HEK293T (cell line): ENCODE measurements at regions not wholly inside any gene's neighbourhood (a gene's known extent, or its start where the extent isn't known, plus 50 kb on each side); places are given as distances from the start of the nearest gene placed in this dataset.

ENCODE experiments used
- CTCF ChIA-PET: fragments of 350-600 bp; formaldehyde crosslinking; extraction: SDS; loops from one replicate; lab custom pipeline; 2021; ENCODE audit warnings: antibody characterized with exemption, inconsistent platforms; lab: Yijun Ruan, JAX
- POLR2A ChIA-PET: fragments of 350-600 bp; formaldehyde crosslinking; extraction: SDS; loops from one replicate; lab custom pipeline; 2020; ENCODE audit warnings: antibody characterized with exemption, inconsistent platforms; lab: Yijun Ruan, JAX
- DNase-seq: peaks from one replicate; pipeline ENCODE4 v3.0.0; 2012; ENCODE audit warnings: mixed read lengths; ENCODE audit errors: extremely low spot score
- ARNT ChIP-seq: fragments of 450-650 bp; IDR thresholded peaks from 2 replicates; pipeline ENCODE4 v1.6.1; 2017; ENCODE audit warnings: mild to moderate bottlenecking
- BHLHE40 ChIP-seq: fragments of 450-650 bp; IDR thresholded peaks from 2 replicates; pipeline ENCODE4 v1.6.1; 2016; ENCODE audit warnings: mild to moderate bottlenecking, moderate library complexity, borderline replicate concordance
- CTBP1 ChIP-seq: fragments of 450-650 bp; IDR thresholded peaks from 2 replicates; pipeline ENCODE4 v1.6.1; 2016; ENCODE audit warnings: borderline replicate concordance
- ELF4 ChIP-seq: fragments of 450-650 bp; IDR thresholded peaks from 2 replicates; pipeline ENCODE4 v1.6.1; 2017; ENCODE audit warnings: antibody characterized with exemption
- FOXA1 ChIP-seq: fragments of 450-650 bp; IDR thresholded peaks from 2 replicates; pipeline ENCODE4 v1.6.1; 2016; ENCODE audit warnings: mild to moderate bottlenecking
- FOXK2 ChIP-seq: fragments of 450-650 bp; IDR thresholded peaks from 2 replicates; pipeline ENCODE4 v1.6.1; 2016; ENCODE audit warnings: mild to moderate bottlenecking
- FOXM1 ChIP-seq: fragments of 450-650 bp; IDR thresholded peaks from 2 replicates; pipeline ENCODE4 v1.6.1; 2017; ENCODE audit warnings: mild to moderate bottlenecking, borderline replicate concordance
- HDGF ChIP-seq: fragments of 450-650 bp; IDR thresholded peaks from 2 replicates; pipeline ENCODE4 v1.6.1; 2017; ENCODE audit warnings: antibody characterized with exemption, borderline replicate concordance
- L3MBTL2 ChIP-seq: fragments of 450-650 bp; conservative IDR thresholded peaks from 2 replicates; pipeline ENCODE4 v1.6.1; 2016; ENCODE audit warnings: mild to moderate bottlenecking
- LEF1 ChIP-seq: fragments of 450-650 bp; IDR thresholded peaks from 2 replicates; pipeline ENCODE4 v1.6.1; 2017; ENCODE audit warnings: mild to moderate bottlenecking, borderline replicate concordance
- NFRKB ChIP-seq: fragments of 450-650 bp; IDR thresholded peaks from 2 replicates; pipeline ENCODE4 v1.6.1; 2016; ENCODE audit warnings: mild to moderate bottlenecking, moderate library complexity
- SP1 ChIP-seq: fragments of 450-650 bp; IDR thresholded peaks from 2 replicates; pipeline ENCODE4 v1.6.1; 2017
- SUZ12 ChIP-seq: fragments of 450-650 bp; IDR thresholded peaks from 2 replicates; pipeline ENCODE4 v1.6.1; 2016; ENCODE audit warnings: mild to moderate bottlenecking
- TARDBP ChIP-seq: fragments of 450-650 bp; IDR thresholded peaks from 2 replicates; pipeline ENCODE4 v1.6.1; 2016
- ZNF384 ChIP-seq: fragments of 450-650 bp; IDR thresholded peaks from 2 replicates; pipeline ENCODE4 v1.6.1; 2016
- TF ChIP-seq, protein P1 (sequence below): fragments of 450-650 bp; IDR thresholded peaks from 2 replicates; pipeline ENCODE4 v1.6.1; 2016

DNA sequence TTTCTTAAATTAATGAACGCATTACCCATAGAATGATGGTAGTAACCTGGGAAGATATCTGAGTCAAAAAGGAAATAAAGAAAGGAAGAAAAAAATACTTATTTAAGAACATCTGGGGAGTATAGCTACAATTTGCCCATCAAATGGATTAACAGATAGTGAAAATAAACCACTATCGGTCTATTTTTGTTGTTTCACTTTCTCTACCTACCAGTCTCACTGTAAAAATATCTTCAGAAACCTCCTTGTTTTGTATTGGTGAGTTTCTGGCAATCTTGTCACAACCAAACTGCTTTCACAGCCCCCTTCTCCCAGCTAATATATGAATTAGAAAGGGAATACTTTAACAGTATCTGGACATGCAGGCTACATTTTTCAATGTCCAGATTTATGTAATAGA is 783.5 kb downstream of the STPG2 start:
- DNase-seq, result no peak
- CTCF ChIA-PET, result no interaction called here
- no peak for TF ChIP-seq FOXA1
- TF ChIP-seq SUZ12, result no peak
- POLR2A ChIA-PET, result no interaction called here

DNA sequence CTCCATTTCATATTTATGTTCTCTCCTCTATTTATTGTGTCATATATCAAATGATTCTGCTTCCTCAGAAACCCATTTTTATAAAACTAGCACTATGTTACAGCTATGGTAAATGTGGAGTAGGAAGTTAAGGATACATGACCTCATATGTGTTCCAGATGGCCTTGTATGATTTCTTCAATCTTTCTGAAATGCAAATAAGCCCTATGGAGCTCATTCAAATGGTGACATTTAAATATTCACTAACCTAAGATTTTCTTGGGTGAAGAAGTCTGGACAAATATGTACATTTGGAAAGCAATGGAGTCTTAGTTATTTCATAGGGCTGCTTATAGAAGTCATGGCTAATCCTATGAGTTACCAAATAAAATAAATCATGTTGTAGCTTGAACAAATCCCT is 782.5 kb downstream of the STPG2 start:
- no peak for DNase-seq
- ChIA-PET CTCF (no interaction called here), POLR2A (no interaction called here)
- TF ChIP-seq L3MBTL2 (no peak), LEF1 (no peak), ELF4 (no peak)

DNA sequence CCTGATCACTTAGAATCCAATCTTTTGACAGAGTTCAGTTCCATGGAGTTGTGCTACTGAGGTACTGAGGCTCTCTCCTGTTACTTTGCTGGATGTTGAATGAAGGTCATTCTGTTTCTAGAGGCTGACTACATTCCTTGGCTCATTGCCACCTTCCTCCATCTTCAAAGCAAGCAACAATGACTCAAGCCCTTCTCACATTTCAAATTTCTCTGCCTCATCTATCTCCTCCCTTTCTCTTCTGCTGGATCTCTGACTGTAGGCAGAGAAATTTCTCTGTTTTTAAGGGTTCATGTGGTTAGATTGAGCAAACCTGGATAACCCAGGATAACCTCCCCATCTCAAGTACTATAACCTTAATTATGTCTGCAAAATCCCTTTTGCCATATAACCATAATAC is 775.4 kb downstream of the STPG2 start:
- TF ChIP-seq, protein P1, sequence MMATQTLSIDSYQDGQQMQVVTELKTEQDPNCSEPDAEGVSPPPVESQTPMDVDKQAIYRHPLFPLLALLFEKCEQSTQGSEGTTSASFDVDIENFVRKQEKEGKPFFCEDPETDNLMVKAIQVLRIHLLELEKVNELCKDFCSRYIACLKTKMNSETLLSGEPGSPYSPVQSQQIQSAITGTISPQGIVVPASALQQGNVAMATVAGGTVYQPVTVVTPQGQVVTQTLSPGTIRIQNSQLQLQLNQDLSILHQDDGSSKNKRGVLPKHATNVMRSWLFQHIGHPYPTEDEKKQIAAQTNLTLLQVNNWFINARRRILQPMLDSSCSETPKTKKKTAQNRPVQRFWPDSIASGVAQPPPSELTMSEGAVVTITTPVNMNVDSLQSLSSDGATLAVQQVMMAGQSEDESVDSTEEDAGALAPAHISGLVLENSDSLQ, result no peak
- TF ChIP-seq FOXA1, result no peak
- no peak for TF ChIP-seq FOXM1
- TF ChIP-seq BHLHE40, result no peak
- no peak for TF ChIP-seq ARNT
- TF ChIP-seq CTBP1, result no peak
- ChIA-PET POLR2A (no interaction called here), CTCF (no interaction called here)
- no peak for DNase-seq

DNA sequence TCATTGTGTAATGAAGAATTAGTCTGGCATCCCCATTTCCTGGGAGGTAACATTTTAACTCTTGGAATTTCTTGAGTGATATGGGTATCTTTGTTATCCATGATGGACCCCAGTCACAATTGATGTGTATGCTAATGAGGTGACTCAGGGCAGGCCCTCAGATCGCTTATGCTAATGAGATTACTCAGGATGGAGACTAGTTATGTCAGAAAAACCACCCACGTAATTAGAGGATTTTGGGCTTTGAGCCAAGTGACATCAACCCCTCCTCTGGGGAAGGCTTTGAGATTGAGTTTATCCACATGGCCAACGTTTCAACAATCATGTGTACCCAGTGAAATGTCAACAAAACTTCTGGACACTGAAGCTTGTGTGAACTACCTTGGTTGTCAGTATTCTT is 772.7 kb downstream of the STPG2 start:
- POLR2A ChIA-PET, result no interaction called here
- CTCF ChIA-PET, result no interaction called here
- no peak for TF ChIP-seq HDGF
- no peak for TF ChIP-seq LEF1
- no peak for TF ChIP-seq ELF4
- TF ChIP-seq BHLHE40, result no peak
- no peak for TF ChIP-seq NFRKB
- no peak for TF ChIP-seq FOXM1
- TF ChIP-seq ZNF384, result no peak
- TF ChIP-seq SP1, result no peak
- TF ChIP-seq FOXA1, result no peak
- DNase-seq, result no peak

DNA sequence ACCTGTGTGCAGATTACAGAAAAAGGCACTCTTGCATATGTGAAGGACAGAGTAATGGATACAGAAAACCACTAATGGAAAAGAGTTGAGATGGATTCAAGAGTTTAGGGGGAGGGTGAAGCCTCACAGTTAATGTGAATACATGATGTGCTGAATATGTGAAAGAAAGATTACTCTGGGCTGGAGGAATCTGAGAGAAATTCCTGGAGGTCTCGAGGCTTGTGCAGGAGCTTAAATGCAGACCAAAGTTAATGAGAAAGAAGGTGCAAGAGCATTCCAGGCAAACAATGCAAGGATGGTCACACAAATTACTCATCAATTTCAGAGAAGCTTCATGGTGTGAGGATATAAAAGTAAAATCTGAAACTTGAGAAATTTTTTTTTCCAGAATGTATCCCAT is 768.8 kb downstream of the STPG2 start:
- POLR2A ChIA-PET, result no interaction called here
- TF ChIP-seq CTBP1, result no peak
- DNase-seq, result no peak
- CTCF ChIA-PET, result no interaction called here

DNA sequence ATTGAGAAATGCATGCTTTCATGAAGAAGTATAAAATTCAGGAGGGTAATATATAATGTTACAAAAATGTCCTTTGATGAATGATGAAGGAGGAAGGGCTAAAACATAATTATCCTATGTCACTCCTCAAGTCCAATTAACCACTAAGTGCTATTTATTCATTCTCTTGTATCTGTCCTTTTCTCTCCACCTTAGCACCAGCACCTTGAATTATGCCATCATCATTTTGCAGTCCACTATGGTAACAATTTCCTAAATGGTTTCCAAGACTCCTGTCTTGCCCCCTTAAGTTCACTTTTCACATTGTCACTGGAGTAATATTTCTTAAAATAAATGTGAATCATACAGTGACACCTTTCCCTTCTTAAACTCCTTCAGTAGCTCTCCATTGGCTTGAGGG is 756.3 kb downstream of the STPG2 start:
- ChIA-PET CTCF (no interaction called here), POLR2A (no interaction called here)
- TF ChIP-seq FOXA1 (no peak), LEF1 (no peak), SUZ12 (no peak), TARDBP (no peak), ZNF384 (no peak), FOXK2 (no peak), ELF4 (no peak), FOXM1 (no peak), L3MBTL2 (no peak), ARNT (no peak), BHLHE40 (no peak), HDGF (no peak)
- TF ChIP-seq, protein P1, result no peak
- DNase-seq, result no peak

DNA sequence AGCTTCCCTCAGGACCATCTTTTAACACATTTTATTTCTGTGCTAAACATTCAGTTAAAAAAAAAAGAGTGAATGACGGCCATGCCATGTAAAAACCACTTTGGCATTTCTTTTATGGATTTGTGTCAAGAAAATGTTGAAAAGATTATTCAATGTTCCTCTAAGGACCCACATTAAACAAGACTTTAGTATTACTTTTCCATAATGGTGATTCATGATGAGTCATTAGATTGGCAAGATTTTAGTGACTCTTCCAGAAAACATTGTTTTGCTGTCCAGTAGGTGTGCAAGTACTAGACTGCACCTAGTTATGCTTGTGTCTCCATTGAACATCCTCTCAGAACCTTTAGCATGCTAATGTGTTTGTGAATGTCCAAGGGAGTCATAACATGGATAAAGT is 748.6 kb downstream of the STPG2 start:
- no peak for DNase-seq
- POLR2A ChIA-PET, result no interaction called here
- TF ChIP-seq ELF4 (no peak), FOXK2 (no peak), LEF1 (no peak), SUZ12 (no peak), ZNF384 (no peak), ARNT (no peak), L3MBTL2 (no peak), FOXM1 (no peak), SP1 (no peak), TARDBP (no peak), CTBP1 (no peak), FOXA1 (no peak), BHLHE40 (no peak), NFRKB (no peak), HDGF (no peak)
- TF ChIP-seq, protein P1, result no peak
- CTCF ChIA-PET, result no interaction called here

DNA sequence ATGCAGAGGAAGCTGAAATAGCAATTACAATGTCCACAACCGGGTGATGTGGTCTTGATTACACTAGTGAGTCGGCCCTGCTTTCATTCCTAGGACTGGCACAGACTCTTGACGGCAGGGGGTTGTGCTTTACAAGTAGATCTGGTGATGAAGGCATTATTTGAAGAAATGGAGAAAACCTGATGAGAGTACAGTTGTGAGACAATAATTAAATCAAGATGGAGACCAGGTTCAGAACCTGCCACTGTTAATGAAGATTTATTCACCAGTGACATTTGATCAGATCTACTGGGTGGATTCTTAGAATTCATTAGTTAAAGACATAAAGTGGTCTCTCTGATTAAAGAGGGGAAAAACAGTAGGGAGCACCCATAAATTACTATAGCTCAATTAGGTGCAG is 747.2 kb downstream of the STPG2 start:
- ChIA-PET CTCF (no interaction called here), POLR2A (no interaction called here)
- no peak for TF ChIP-seq NFRKB
- TF ChIP-seq TARDBP, result no peak
- 0 out of 2 replicates have a peak, but pooled peaks have one; percentile 30 for TF ChIP-seq ARNT
- TF ChIP-seq, protein P1, result peak; percentile 90
- TF ChIP-seq FOXK2, result no peak
- no peak for TF ChIP-seq BHLHE40
- TF ChIP-seq CTBP1, result peak; percentile 60; the same call in 1 of the 2 replicates
- no peak for TF ChIP-seq ELF4
- TF ChIP-seq LEF1, result peak; percentile 62; the same call in 1 of the 2 replicates
- peak; percentile 47 for DNase-seq
